Subcutaneous abdominal adipose tissue (tissue), 5 donors: ENCODE measurements at regions not wholly inside any gene's neighbourhood (a gene's known extent, or its start where the extent isn't known, plus 50 kb on each side); places are given as distances from the start of the nearest gene placed in this dataset.

Experiments
- H3K27ac ChIP-seq: one replicate; pipeline ENCODE4 v1.7.0; 2013; ENCODE audit warnings: low read depth, mild to moderate bottlenecking, inconsistent platforms, low read length, moderate library complexity
- H3K27me3 ChIP-seq, 5 donors: one replicate each; pipeline ENCODE4 v1.7.0; 2013; ENCODE audit warnings: low read length in 5 of 5, inconsistent platforms in 1 of 5; ENCODE audit not compliant: control insufficient read depth in 5 of 5, insufficient read depth in 4 of 5
- H3K36me3 ChIP-seq, 5 donors: one replicate each; pipeline ENCODE4 v1.7.0; 2013; ENCODE audit warnings: low read length in 5 of 5; ENCODE audit not compliant: control insufficient read depth in 5 of 5, insufficient read depth in 5 of 5
- H3K4me1 ChIP-seq, 5 donors: one replicate each; pipeline ENCODE4 v1.7.0; 2013; ENCODE audit warnings: low read length in 5 of 5, mild to moderate bottlenecking in 3 of 5, moderate library complexity in 1 of 5; ENCODE audit not compliant: control insufficient read depth in 5 of 5, insufficient read depth in 5 of 5
- H3K4me3 ChIP-seq, 5 donors: one replicate each; pipeline ENCODE4 v1.7.0; 2013; ENCODE audit warnings: low read length in 5 of 5, low read depth in 1 of 5
- H3K9ac ChIP-seq, 5 donors: one replicate each; pipeline ENCODE4 v1.7.0; 2013; ENCODE audit warnings: low read length in 5 of 5, mild to moderate bottlenecking in 4 of 5, moderate library complexity in 3 of 5
- H3K9me3 ChIP-seq, 5 donors: one replicate each; pipeline ENCODE4 v1.7.0; 2013; ENCODE audit warnings: low read length in 5 of 5; ENCODE audit not compliant: control insufficient read depth in 5 of 5
- donor health status: healthy.
- donor health status: healthy.
- donor health status: healthy.
- donor health status: healthy.
- donor health status: healthy.

DNA sequence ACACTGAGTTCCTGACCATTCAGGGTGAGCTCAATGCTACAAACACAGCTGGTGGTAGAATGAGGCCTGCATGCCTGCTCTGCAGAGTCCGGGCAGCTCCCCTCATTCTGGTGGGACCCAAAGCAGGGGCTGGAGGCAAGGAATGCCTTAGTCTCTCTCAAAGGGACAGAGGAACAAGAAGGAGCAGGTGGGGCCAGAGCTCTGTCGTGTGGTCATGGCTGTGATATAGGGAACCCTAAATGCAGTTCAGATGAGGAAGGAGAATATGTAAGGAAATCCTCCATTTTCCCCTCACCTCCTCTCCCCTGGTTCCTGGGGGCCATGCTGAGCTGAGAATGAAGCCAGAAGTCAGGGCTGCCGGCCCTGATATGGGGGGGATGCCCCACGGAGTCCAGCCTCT, 334.3 kb downstream of the CYP26B1 start:
- Histone ChIP-seq H3K27ac (no peak overlapping the region), H3K36me3 (no peaks in the 10 kb centered on the region), H3K4me3 (no peak overlapping the region), H3K27me3 (peaks cover 0 to under 1% (median 0%) of the 10 kb centered on the region in 5 donors), H3K4me1 (peaks cover 0 to 9% (median 3%) of the 10 kb centered on the region in 5 donors), H3K9ac (no peak overlapping the region), H3K9me3 (no peaks in the 10 kb centered on the region)

- H3K27me3 ChIP-seq, result peaks cover 0 to 6% (median 0%) of the 10 kb centered on the region in 5 donors
- no peaks in the 10 kb centered on the region for H3K36me3 ChIP-seq
Measured at GRCh38 chr2:71812736-71813135, 334.9 kb downstream of the CYP26B1 start.

DNA sequence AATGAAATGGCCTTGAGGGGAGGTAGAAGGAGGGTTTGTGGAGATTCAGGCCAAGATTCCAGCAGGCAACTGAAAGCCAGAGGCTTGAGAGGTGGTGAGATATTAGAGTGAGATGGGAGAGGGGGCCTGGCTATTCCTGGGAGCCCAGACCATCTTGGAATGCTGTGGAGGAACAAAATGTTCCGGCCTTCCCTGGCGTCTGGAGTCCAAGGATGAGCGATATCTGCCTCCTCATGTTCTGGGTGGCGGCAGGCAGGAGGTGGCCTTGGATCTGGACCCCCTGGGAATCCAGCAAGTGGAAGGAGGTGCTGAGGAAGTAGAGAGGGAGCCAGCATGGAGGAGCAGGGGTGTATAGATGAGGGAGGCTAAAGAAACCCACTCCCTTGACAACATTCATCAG, 335.9 kb downstream of the CYP26B1 start:
- Histone ChIP-seq H3K4me1 (peaks cover 0 to 9% (median 3%) of the 10 kb centered on the region in 5 donors), H3K27me3 (peaks cover 0 to 7% (median 0%) of the 10 kb centered on the region in 5 donors), H3K9me3 (no peaks in the 10 kb centered on the region), H3K27ac (no peak overlapping the region), H3K4me3 (no peak overlapping the region), H3K36me3 (no peaks in the 10 kb centered on the region), H3K9ac (no peak overlapping the region)

More at GRCh38 chr2:71812736-71813135, 334.9 kb downstream of the CYP26B1 start:
- Histone ChIP-seq H3K9me3 (no peaks in the 10 kb centered on the region), H3K4me1 (peaks cover 0 to 9% (median 3%) of the 10 kb centered on the region in 5 donors), H3K4me3 (no peak overlapping the region), H3K27ac (no peak overlapping the region), H3K9ac (no peak overlapping the region)

DNA sequence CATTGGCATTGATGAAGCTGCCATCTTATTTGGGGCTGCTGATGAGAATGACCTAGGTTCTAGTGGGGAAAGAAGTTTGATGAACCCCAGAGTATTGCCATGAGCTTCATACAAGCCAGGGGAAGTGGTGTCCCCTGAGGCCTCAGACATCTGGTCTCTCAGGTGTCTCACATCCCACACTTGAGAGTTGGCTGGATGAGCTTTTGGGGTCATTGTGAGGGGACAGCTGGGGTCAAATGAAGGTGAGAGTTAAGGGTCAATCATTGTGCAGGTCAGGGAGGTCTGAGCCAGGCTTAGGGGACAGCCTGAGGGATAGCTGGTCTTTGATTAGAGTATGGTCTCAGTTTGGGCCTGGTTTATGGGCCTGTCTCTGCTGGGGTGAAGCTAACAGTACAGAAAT, 336.5 kb downstream of the CYP26B1 start:
- Histone ChIP-seq H3K27me3 (peaks cover 0 to 7% (median 0%) of the 10 kb centered on the region in 5 donors), H3K9me3 (no peaks in the 10 kb centered on the region), H3K27ac (no peak overlapping the region), H3K4me3 (no peak overlapping the region), H3K36me3 (no peaks in the 10 kb centered on the region), H3K9ac (no peak overlapping the region), H3K4me1 (peaks cover 0 to 9% (median 3%) of the 10 kb centered on the region in 5 donors)

GRCh38 chr2:71807581-71808451, 339.8 kb downstream of the CYP26B1 start:
- H3K9me3 ChIP-seq, result no peaks in the 10 kb centered on the region
- H3K36me3 ChIP-seq, result no peaks in the 10 kb centered on the region
- H3K27ac ChIP-seq, result no peak overlapping the region
- no peak overlapping the region for H3K4me3 ChIP-seq
- H3K9ac ChIP-seq, result no peak overlapping the region
- H3K4me1 ChIP-seq, result peaks cover 0 to 3% (median 0%) of the 10 kb centered on the region in 5 donors
- peaks cover 0 to 7% (median 0%) of the 10 kb centered on the region in 5 donors for H3K27me3 ChIP-seq

DNA sequence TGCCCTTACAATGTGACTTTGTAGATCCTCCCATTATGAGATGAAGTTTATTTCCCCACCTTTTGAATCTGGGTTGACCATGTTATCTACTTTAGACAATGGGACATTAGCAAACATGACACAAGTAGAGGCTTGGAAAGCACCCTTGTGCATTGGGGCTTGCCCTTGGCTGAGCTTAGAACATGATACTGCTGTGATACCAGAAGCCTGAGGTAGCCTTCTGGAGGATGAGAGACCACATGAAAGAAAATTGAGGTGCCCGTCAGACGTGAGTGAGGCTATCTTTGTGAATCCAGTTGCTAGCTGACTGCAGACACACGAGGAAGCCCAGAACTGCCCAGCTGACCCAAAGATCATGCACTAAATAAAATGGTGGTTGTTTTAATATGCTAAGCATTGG, 341.2 kb downstream of the CYP26B1 start:
- Histone ChIP-seq H3K36me3 (no peaks in the 10 kb centered on the region), H3K27ac (no peak overlapping the region), H3K4me1 (peaks cover 3 to 10% (median 5%) of the 10 kb centered on the region in 5 donors), H3K27me3 (peaks cover 0 to 10% (median 0%) of the 10 kb centered on the region in 5 donors), H3K9ac (no peak overlapping the region), H3K4me3 (no peak overlapping the region), H3K9me3 (no peaks in the 10 kb centered on the region)

DNA sequence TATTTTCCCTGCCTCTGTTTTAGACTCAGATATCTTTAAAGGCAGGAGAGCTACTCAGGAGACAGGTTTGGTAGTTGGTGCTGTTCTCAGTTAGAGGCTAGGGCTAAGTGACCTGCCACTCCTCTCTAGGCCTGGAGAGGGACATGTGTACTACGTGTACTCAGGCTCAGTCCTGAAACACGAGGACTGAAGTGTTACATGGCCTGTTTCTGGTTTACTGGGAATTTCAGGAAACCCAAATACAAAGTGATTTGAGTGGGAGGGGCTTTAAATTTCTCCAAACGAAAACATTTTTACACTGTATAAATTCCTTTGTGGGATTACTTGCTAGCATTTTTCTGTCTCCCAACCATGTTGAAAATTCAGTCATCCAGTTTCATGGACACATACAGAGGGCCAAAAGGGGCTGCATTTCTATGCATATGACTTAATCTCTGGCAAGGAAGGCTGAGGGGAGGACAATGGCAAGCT, 343.3 kb downstream of the CYP26B1 start:
- peaks cover 0 to 10% (median 0%) of the 10 kb centered on the region in 5 donors for H3K27me3 ChIP-seq
- no peak overlapping the region for H3K27ac ChIP-seq
- H3K9me3 ChIP-seq, result no peaks in the 10 kb centered on the region
- no peak overlapping the region for H3K9ac ChIP-seq
- H3K4me1 ChIP-seq, result peaks cover 3 to 10% (median 5%) of the 10 kb centered on the region in 5 donors
- no peak overlapping the region for H3K4me3 ChIP-seq
- no peaks in the 10 kb centered on the region for H3K36me3 ChIP-seq

- peaks cover 0 to 10% (median 0%) of the 10 kb centered on the region in 5 donors for H3K27me3 ChIP-seq
- H3K4me1 ChIP-seq, result peaks cover 0 to 11% (median 5%) of the 10 kb centered on the region in 5 donors
- H3K9ac ChIP-seq, result no peak overlapping the region
- H3K27ac ChIP-seq, result no peak overlapping the region
- no peaks in the 10 kb centered on the region for H3K36me3 ChIP-seq
- H3K4me3 ChIP-seq, result no peak overlapping the region
- H3K9me3 ChIP-seq, result no peaks in the 10 kb centered on the region
Measured at GRCh38 chr2:71803398-71803797, 344.3 kb downstream of the CYP26B1 start.

DNA sequence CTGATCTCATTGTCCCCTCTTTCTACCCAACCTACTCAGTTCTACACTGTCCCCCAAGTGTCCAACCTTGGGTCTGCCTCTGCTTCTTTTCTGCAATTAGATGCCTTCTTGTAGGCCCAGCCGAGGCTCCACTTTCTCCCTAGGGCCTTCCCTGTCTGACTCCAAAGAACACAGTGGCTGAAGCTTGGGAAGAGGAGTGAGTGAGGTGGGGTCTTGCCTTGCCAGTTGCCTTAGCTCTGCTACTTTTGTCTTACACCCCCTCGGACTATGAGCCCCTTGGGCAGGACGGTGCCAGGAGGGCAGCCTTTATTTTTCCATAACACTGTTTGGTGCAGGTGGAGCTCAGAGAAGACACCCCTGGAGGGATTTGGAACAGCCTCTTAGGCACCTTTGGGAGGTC, 345.1 kb downstream of the CYP26B1 start:
- peaks cover 0 to 3% (median 0%) of the 10 kb centered on the region in 5 donors for H3K27me3 ChIP-seq
- no peak overlapping the region for H3K9ac ChIP-seq
- no peaks in the 10 kb centered on the region for H3K9me3 ChIP-seq
- H3K36me3 ChIP-seq, result no peaks in the 10 kb centered on the region
- H3K27ac ChIP-seq, result no peak overlapping the region
- H3K4me3 ChIP-seq, result no peak overlapping the region
- H3K4me1 ChIP-seq, result peaks cover 0 to 13% (median 5%) of the 10 kb centered on the region in 5 donors

- Histone ChIP-seq H3K27me3 (peaks cover 0 to 3% (median 0%) of the 10 kb centered on the region in 5 donors), H3K9me3 (no peaks in the 10 kb centered on the region), H3K4me3 (no peak overlapping the region), H3K27ac (no peak overlapping the region), H3K9ac (no peak overlapping the region), H3K4me1 (peaks cover 0 to 13% (median 5%) of the 10 kb centered on the region in 5 donors), H3K36me3 (no peaks in the 10 kb centered on the region)
Measured at GRCh38 chr2:71801969-71802368, 345.7 kb downstream of the CYP26B1 start.
